K562 (cell line): ENCODE measurements at regions not wholly inside any gene's neighbourhood (a gene's known extent, or its start where the extent isn't known, plus 50 kb on each side); places are given as distances from the start of the nearest gene placed in this dataset.

Experiments
- ATF1 ChIP-seq, 2 experiments: fragments of 450-650 bp in 1 of 2; IDR thresholded peaks; 2 replicates each; pipeline ENCODE4 v1.6.1; 2016; ENCODE audit warnings: missing compliant biosample characterization in 1 of 2, missing genetic modification characterization in 1 of 2
- ATF3 ChIP-seq, 2 experiments: fragments of 450-650 bp in 1 of 2; sonication (generic) in 1 of 2; formaldehyde crosslinking in 1 of 2; IDR thresholded peaks in 1 of 2; conservative IDR thresholded peaks in 1 of 2; 2 replicates each; pipeline versions ENCODE4 v1.6.1 to v1.8.1; 2016 to 2023; ENCODE audit warnings: mild to moderate bottlenecking in 2 of 2, moderate library complexity in 2 of 2, inconsistent platforms in 1 of 2, missing genetic modification reagents in 1 of 2
- CGGBP1 ChIP-seq: fragments of 250-450 bp; sonication (Bioruptor Pico); IDR thresholded peaks from 2 replicates; pipeline ENCODE4 v1.9.0; 2021; ENCODE audit warnings: mild to moderate bottlenecking
- CREB1 ChIP-seq, 2 experiments: sonication (generic) in 1 of 2; formaldehyde crosslinking in 1 of 2; IDR thresholded peaks; 2 replicates each; pipeline versions ENCODE4 v1.6.1 to v1.8.0; 2012 to 2022; ENCODE audit warnings: inconsistent platforms in 1 of 2, mild to moderate bottlenecking in 1 of 2, missing genetic modification reagents in 1 of 2, moderate library complexity in 1 of 2
- CREM ChIP-seq: IDR thresholded peaks from 2 replicates; pipeline ENCODE4 v1.6.1; 2014; ENCODE audit warnings: antibody characterized with exemption, low read depth
- DPF2 ChIP-seq: fragments of 450-650 bp; IDR thresholded peaks from 2 replicates; pipeline ENCODE4 v1.6.1; 2016
- GABPB2 ChIP-seq: fragments of 250-450 bp; sonication (Bioruptor Pico); conservative IDR thresholded peaks from 2 replicates; pipeline ENCODE4 v1.5.1; 2021; ENCODE audit warnings: mild to moderate bottlenecking
- HDAC1 ChIP-seq, 2 experiments: fragments of 450-650 bp; IDR thresholded peaks; 2 replicates each; pipeline ENCODE4 v1.6.1; 2016 to 2017; ENCODE audit warnings: inconsistent platforms in 1 of 2, mild to moderate bottlenecking in 1 of 2, moderate library complexity in 1 of 2
- HNRNPL ChIP-seq: fragments of 200-400 bp; formaldehyde crosslinking; IDR thresholded peaks from 2 replicates; pipeline ENCODE4 v1.6.1; 2017; ENCODE audit warnings: low read depth, mild to moderate bottlenecking, low read length
- JUND ChIP-seq, 2 experiments: IDR thresholded peaks; 2 replicates in 1 of 2; 3 replicates in 1 of 2; pipeline ENCODE4 v1.6.1; 2011; ENCODE audit warnings: borderline replicate concordance in 2 of 2, low read depth in 2 of 2, low read length in 2 of 2, improper control_type of control experiment in 1 of 2, missing biosample characterization in 1 of 2, missing genetic modification characterization in 1 of 2, missing genetic modification reagents in 1 of 2
- KDM1A ChIP-seq, 2 experiments: fragments of 450-650 bp; IDR thresholded peaks; 2 replicates each; pipeline ENCODE4 v1.6.1; 2016; ENCODE audit warnings: mild to moderate bottlenecking in 2 of 2
- MTA1 ChIP-seq: fragments of 450-650 bp; IDR thresholded peaks from 2 replicates; pipeline ENCODE4 v1.6.1; 2017; ENCODE audit warnings: borderline replicate concordance
- NCOA1 ChIP-seq: fragments of 450-650 bp; IDR thresholded peaks from 2 replicates; pipeline ENCODE4 v1.6.1; 2016; ENCODE audit warnings: low read depth
- PHB2 ChIP-seq: fragments of 450-650 bp; IDR thresholded peaks from 2 replicates; pipeline ENCODE4 v1.6.1; 2017; ENCODE audit warnings: low read depth
- PHTF2 ChIP-seq: fragments of 250-450 bp; sonication (Bioruptor Pico); IDR thresholded peaks from 2 replicates; pipeline ENCODE4 v1.5.0; 2021; ENCODE audit warnings: mild to moderate bottlenecking
- POLR2A ChIP-seq: fragments of 450-650 bp; conservative IDR thresholded peaks from 2 replicates; pipeline ENCODE4 v1.6.1; 2016
- RFX1 ChIP-seq: fragments of 450-650 bp; IDR thresholded peaks from 2 replicates; pipeline ENCODE4 v1.6.1; 2016; ENCODE audit warnings: mild to moderate bottlenecking, moderate library complexity
- RHOXF2B ChIP-seq: fragments of 250-450 bp; sonication (Bioruptor Pico); conservative IDR thresholded peaks from 2 replicates; pipeline ENCODE4 v1.5.1; 2021
- SMARCE1 ChIP-seq: fragments of 450-650 bp; IDR thresholded peaks from 2 replicates; pipeline ENCODE4 v1.7.1; 2016; ENCODE audit warnings: mild to moderate bottlenecking
- U2AF2 ChIP-seq: fragments of 200-400 bp; formaldehyde crosslinking; optimal IDR thresholded peaks from 2 replicates; pipeline ENCODE3; 2017; ENCODE audit warnings: low read depth, mild to moderate bottlenecking, low read length
- ZSCAN29 ChIP-seq: fragments of 450-650 bp; IDR thresholded peaks from 2 replicates; pipeline ENCODE4 v1.6.1; 2017
- TF ChIP-seq, protein P1 (sequence below): fragments of 200-800 bp; sonication (Bioruptor generic); IDR thresholded peaks from 2 replicates; pipeline ENCODE4 v1.6.1; 2017; ENCODE audit warnings: missing genetic modification characterization, missing compliant biosample characterization

DNA sequence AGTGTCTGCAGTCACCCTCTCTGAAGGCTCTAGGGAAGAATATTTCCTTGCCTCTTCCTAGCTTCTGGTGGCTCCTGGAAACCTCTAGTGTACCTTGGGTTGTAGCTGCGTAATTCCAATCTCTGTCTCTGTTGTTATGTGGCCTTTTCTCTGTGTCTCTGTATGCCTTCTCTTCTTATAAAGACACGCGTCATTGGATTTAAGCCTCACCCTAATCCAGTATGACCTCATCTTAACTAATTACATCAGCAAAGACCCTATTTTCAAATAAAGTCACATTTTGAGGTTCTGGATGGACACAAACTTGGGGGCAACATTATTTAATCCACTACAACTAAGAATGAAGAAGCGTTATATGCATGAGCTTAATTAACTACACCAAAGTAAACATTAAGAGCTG lies 111.4 kb upstream of the ZNF184 start (continued):
- TF ChIP-seq KDM1A (IDR thresholded peaks at IDR 0.05) (no peak), ZSCAN29 (no peak), MTA1 (0 out of 2 replicates have a peak, but pooled peaks have one; percentile 50), HDAC1 (IDR thresholded peaks at IDR 0.05) (0 out of 4 replicates have a peak, but pooled peaks of 1 of the 2 experiments have one; percentile 25), CREB1 (IDR thresholded peaks at IDR 0.05) (peak; percentile 74), CREB1 (CRISPR knock-in tag; IDR thresholded peaks at IDR 0.05) (peak; percentile 50), DPF2 (peak; percentile 22; the same call in 1 of the 2 replicates), SMARCE1 (no peak), RHOXF2B (CRISPR knock-in tag) (no peak), RFX1 (no peak), ATF1 (CRISPR knock-in tag; IDR thresholded peaks at IDR 0.05) (no peak), ATF1 (tag; IDR thresholded peaks at IDR 0.05) (peak; percentile 85), CREM (peak; percentile 65), JUND (IDR thresholded peaks at IDR 0.05; ENCODE audit: borderline replicate concordance, low read depth, low read length) (peak; percentile 44), JUND (tag; IDR thresholded peaks at IDR 0.05; ENCODE audit: borderline replicate concordance, low read depth, low read length) (peak; percentile 32; the same call in 1 of the 3 replicates), PHB2 (no peak), CGGBP1 (CRISPR knock-in tag) (no peak), PHTF2 (CRISPR knock-in tag) (no peak), ATF3 (IDR thresholded peaks at IDR 0.05) (peak; percentile 89), ATF3 (CRISPR knock-in tag; conservative IDR thresholded peaks at IDR 0.05) (no peak), POLR2A (no peak), GABPB2 (no peak), NCOA1 (peak; percentile 78), U2AF2 (no peak), HNRNPL (no peak)
- TF ChIP-seq, protein P1, sequence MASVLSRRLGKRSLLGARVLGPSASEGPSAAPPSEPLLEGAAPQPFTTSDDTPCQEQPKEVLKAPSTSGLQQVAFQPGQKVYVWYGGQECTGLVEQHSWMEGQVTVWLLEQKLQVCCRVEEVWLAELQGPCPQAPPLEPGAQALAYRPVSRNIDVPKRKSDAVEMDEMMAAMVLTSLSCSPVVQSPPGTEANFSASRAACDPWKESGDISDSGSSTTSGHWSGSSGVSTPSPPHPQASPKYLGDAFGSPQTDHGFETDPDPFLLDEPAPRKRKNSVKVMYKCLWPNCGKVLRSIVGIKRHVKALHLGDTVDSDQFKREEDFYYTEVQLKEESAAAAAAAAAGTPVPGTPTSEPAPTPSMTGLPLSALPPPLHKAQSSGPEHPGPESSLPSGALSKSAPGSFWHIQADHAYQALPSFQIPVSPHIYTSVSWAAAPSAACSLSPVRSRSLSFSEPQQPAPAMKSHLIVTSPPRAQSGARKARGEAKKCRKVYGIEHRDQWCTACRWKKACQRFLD = no peak
